H9 (cell line): ENCODE measurements at regions not wholly inside any gene's neighbourhood (a gene's known extent, or its start where the extent isn't known, plus 50 kb on each side); places are given as distances from the start of the nearest gene placed in this dataset.

Experiments used
- DNase-seq: peaks from one replicate; pipeline ENCODE4 v3.0.0-alpha.2; 2017
- H2AFZ ChIP-seq: one replicate; pipeline ENCODE4 v1.6.1; 2013; ENCODE audit warnings: mild to moderate bottlenecking, low read length, control low read depth, moderate library complexity
- H2AK5ac ChIP-seq: 2 replicates; pipeline ENCODE4 v1.6.1; 2013; ENCODE audit warnings: low read length, control low read depth, mixed read lengths; ENCODE audit not compliant: insufficient read length
- H2BK120ac ChIP-seq: one replicate; pipeline ENCODE4 v1.6.1; 2013; ENCODE audit warnings: low read depth, mild to moderate bottlenecking, low read length, control low read depth, inconsistent platforms; ENCODE audit not compliant: poor library complexity, severe bottlenecking
- H2BK12ac ChIP-seq: 2 replicates; pipeline ENCODE4 v1.6.1; 2013; ENCODE audit warnings: low read length, control low read depth, mixed read lengths, low read depth; ENCODE audit not compliant: insufficient read length
- H2BK15ac ChIP-seq: 2 replicates; pipeline ENCODE4 v1.6.1; 2013; ENCODE audit warnings: low read depth, low read length, control low read depth
- H2BK20ac ChIP-seq: one replicate; pipeline ENCODE4 v1.6.1; 2013; ENCODE audit warnings: low read depth, mild to moderate bottlenecking, low read length, control low read depth, inconsistent platforms; ENCODE audit not compliant: poor library complexity, severe bottlenecking
- H2BK5ac ChIP-seq: 2 replicates; pipeline ENCODE4 v1.6.1; 2013; ENCODE audit warnings: low read length, control low read depth, mixed read lengths; ENCODE audit not compliant: insufficient read length
- H3K14ac ChIP-seq: 2 replicates; pipeline ENCODE4 v1.6.1; 2013; ENCODE audit warnings: low read length, control low read depth; ENCODE audit not compliant: insufficient read depth
- H3K18ac ChIP-seq: 2 replicates; pipeline ENCODE4 v1.6.1; 2013; ENCODE audit warnings: low read depth, mild to moderate bottlenecking, mixed read lengths, low read length, control low read depth; ENCODE audit not compliant: insufficient read length
- H3K23ac ChIP-seq: 2 replicates; pipeline ENCODE4 v1.6.1; 2013; ENCODE audit warnings: low read length, control low read depth, mixed read lengths, low read depth; ENCODE audit not compliant: insufficient read length
- H3K23me2 ChIP-seq: 2 replicates; pipeline ENCODE4 v1.6.1; 2013; ENCODE audit warnings: low read depth, mild to moderate bottlenecking, mixed read lengths, low read length, control low read depth; ENCODE audit not compliant: insufficient read length, poor library complexity, severe bottlenecking
- H3K27ac ChIP-seq: 2 replicates; pipeline ENCODE4 v1.5.1; 2013; ENCODE audit warnings: low read length, control low read depth, mixed read lengths, low read depth; ENCODE audit not compliant: insufficient read length
- H3K27me3 ChIP-seq: 2 replicates; pipeline ENCODE4 v1.6.1; 2013; ENCODE audit warnings: low read length, control low read depth, inconsistent platforms; ENCODE audit not compliant: insufficient read depth
- H3K4ac ChIP-seq: 2 replicates; pipeline ENCODE4 v1.6.1; 2013; ENCODE audit warnings: low read depth, mild to moderate bottlenecking, control low read depth, inconsistent platforms, low read length, moderate library complexity
- H3K4me1 ChIP-seq: 2 replicates; pipeline ENCODE4 v1.6.1; 2013; ENCODE audit warnings: low read length, control low read depth, inconsistent platforms; ENCODE audit not compliant: insufficient read depth
- H3K4me2 ChIP-seq: 2 replicates; pipeline ENCODE4 v1.6.1; 2013; ENCODE audit warnings: low read length, control low read depth, mixed read lengths; ENCODE audit not compliant: insufficient read length, insufficient read depth
- H3K56ac ChIP-seq: 2 replicates; pipeline ENCODE4 v1.6.1; 2013; ENCODE audit warnings: low read depth, mild to moderate bottlenecking, mixed read lengths, low read length, control low read depth; ENCODE audit not compliant: insufficient read length
- H3K79me1 ChIP-seq: 2 replicates; pipeline ENCODE4 v1.6.1; 2013; ENCODE audit warnings: low read depth, mild to moderate bottlenecking, moderate library complexity, low read length, control low read depth, inconsistent platforms; ENCODE audit not compliant: insufficient read depth, poor library complexity, severe bottlenecking
- H3K79me2 ChIP-seq: 2 replicates; pipeline ENCODE4 v1.6.1; 2013; ENCODE audit warnings: low read length, control low read depth, inconsistent platforms; ENCODE audit not compliant: insufficient read depth
- H3K9ac ChIP-seq: 2 replicates; pipeline ENCODE4 v1.6.1; 2013; ENCODE audit warnings: low read length, control low read depth, mixed read lengths; ENCODE audit not compliant: insufficient read length; ENCODE audit errors: extremely low read depth
- H3K9me3 ChIP-seq: one replicate; pipeline ENCODE4 v1.6.1; 2013; ENCODE audit warnings: low read depth, low read length, inconsistent platforms; ENCODE audit not compliant: control insufficient read depth
- H3T11ph ChIP-seq: one replicate; pipeline ENCODE4 v1.6.1; 2013; ENCODE audit warnings: mild to moderate bottlenecking, low read length, control low read depth, inconsistent platforms
- H4K20me1 ChIP-seq: one replicate; pipeline ENCODE4 v1.6.1; 2013; ENCODE audit not compliant: control insufficient read depth, insufficient read length, insufficient read depth
- H4K5ac ChIP-seq: 2 replicates; pipeline ENCODE4 v1.6.1; 2013; ENCODE audit warnings: low read depth, mild to moderate bottlenecking, mixed read lengths, low read length, control low read depth; ENCODE audit not compliant: insufficient read length
- H4K8ac ChIP-seq: replicated peaks from 2 replicates; pipeline ENCODE4 v1.6.1; 2013; ENCODE audit warnings: low read length, control low read depth, mixed read lengths, low read depth; ENCODE audit not compliant: insufficient read length
- H4K91ac ChIP-seq: 2 replicates; pipeline ENCODE4 v1.6.1; 2013; ENCODE audit warnings: low read depth, mild to moderate bottlenecking, moderate library complexity, mixed read lengths, low read length, control low read depth; ENCODE audit not compliant: insufficient read length
- H3K27ac Mint-ChIP-seq, 3 experiments: 2 replicates in 2 of 3; 3 replicates in 1 of 3; pipeline ENCODE4 v1.8.0; 2020 to 2021; ENCODE audit warnings: mixed read lengths in 3 of 3, mild to moderate bottlenecking in 1 of 3, moderate library complexity in 1 of 3
- H3K27me3 Mint-ChIP-seq: 2 replicates; pipeline ENCODE4 v1.8.0; 2021; ENCODE audit warnings: low read depth, mild to moderate bottlenecking, moderate library complexity, mixed read lengths
- H3K36me3 Mint-ChIP-seq, 3 experiments: 2 replicates in 2 of 3; 3 replicates in 1 of 3; pipeline ENCODE4 v1.8.0; 2020 to 2021; ENCODE audit warnings: low read depth in 3 of 3, mixed read lengths in 3 of 3; ENCODE audit not compliant: insufficient read depth in 1 of 3
- H3K4me1 Mint-ChIP-seq, 2 experiments: 2 replicates each; pipeline ENCODE4 v1.8.0; 2020; ENCODE audit warnings: mixed read lengths in 2 of 2
- H3K4me3 Mint-ChIP-seq, 2 experiments: 2 replicates in 1 of 2; 3 replicates in 1 of 2; pipeline ENCODE4 v1.8.0; 2020 to 2021; ENCODE audit warnings: mild to moderate bottlenecking in 2 of 2, mixed read lengths in 2 of 2, moderate library complexity in 1 of 2
- H3K9me3 Mint-ChIP-seq, 2 experiments: 2 replicates in 1 of 2; 3 replicates in 1 of 2; pipeline ENCODE4 v1.8.0; 2020; ENCODE audit warnings: mild to moderate bottlenecking in 2 of 2, mixed read lengths in 2 of 2, moderate library complexity in 1 of 2
- WGBS: extraction: QIAGEN DNeasy Blood & Tissue Kit; methylation state at CpG from one replicate; pipeline ENCODE4 v1.1.7; 2013; ENCODE audit warnings: missing lambda C conversion rate, low lambda C conversion rate, mixed read lengths; ENCODE audit not compliant: insufficient read length; ENCODE audit errors: extremely low coverage; 5-methylcytosine and 5-hydroxymethylcytosine counted together
- TF ChIP-seq, protein P1 (sequence below): fragments of 200-600 bp; sonication (generic); conservative IDR thresholded peaks from 3 replicates; pipeline ENCODE4 v1.8.0; 2021; ENCODE audit warnings: antibody characterized with exemption, mild to moderate bottlenecking

GRCh38 chr15:95261546-95261945, 1030.2 kb downstream of the MCTP2 start:
- no peaks in the 10 kb centered on the region for H3K79me2 ChIP-seq
- H3K18ac ChIP-seq: no peak overlapping the region
- no peak overlapping the region for H3K27ac ChIP-seq
- no peak overlapping the region for H2BK20ac ChIP-seq
- H4K20me1 ChIP-seq: no peaks in the 10 kb centered on the region
- no CpG with 5 or more reads among the region's 3 CpGs for WGBS
- H3K23me2 ChIP-seq: no peaks in the 10 kb centered on the region
- no peak overlapping the region for H3K4ac ChIP-seq
- no peak overlapping the region for H3K9ac ChIP-seq
- no peaks in the 10 kb centered on the region for H3K79me1 ChIP-seq
- no peak overlapping the region for H3K56ac ChIP-seq
- H4K5ac ChIP-seq: no peak overlapping the region
- no peak overlapping the region for H2BK12ac ChIP-seq
- H3K4me1 Mint-ChIP-seq: peaks cover 6% of the 10 kb centered on the region in 2 experiments
- H3K4me1 ChIP-seq: no peaks in the 10 kb centered on the region
- H3K4me3 Mint-ChIP-seq: no peak overlapping the region
- TF ChIP-seq, protein P1, sequence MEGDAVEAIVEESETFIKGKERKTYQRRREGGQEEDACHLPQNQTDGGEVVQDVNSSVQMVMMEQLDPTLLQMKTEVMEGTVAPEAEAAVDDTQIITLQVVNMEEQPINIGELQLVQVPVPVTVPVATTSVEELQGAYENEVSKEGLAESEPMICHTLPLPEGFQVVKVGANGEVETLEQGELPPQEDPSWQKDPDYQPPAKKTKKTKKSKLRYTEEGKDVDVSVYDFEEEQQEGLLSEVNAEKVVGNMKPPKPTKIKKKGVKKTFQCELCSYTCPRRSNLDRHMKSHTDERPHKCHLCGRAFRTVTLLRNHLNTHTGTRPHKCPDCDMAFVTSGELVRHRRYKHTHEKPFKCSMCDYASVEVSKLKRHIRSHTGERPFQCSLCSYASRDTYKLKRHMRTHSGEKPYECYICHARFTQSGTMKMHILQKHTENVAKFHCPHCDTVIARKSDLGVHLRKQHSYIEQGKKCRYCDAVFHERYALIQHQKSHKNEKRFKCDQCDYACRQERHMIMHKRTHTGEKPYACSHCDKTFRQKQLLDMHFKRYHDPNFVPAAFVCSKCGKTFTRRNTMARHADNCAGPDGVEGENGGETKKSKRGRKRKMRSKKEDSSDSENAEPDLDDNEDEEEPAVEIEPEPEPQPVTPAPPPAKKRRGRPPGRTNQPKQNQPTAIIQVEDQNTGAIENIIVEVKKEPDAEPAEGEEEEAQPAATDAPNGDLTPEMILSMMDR: no peak
- no peak overlapping the region for H3T11ph ChIP-seq
- no peaks in the 10 kb centered on the region for H3K9me3 ChIP-seq
- no peak overlapping the region for H4K8ac ChIP-seq
- no peak overlapping the region for H2AK5ac ChIP-seq
- no peak overlapping the region for H3K14ac ChIP-seq
- DNase-seq: no peak
- H2BK15ac ChIP-seq: no peak overlapping the region
- no peak overlapping the region for H2BK5ac ChIP-seq
- no peaks in the 10 kb centered on the region for H3K9me3 Mint-ChIP-seq
- H3K23ac ChIP-seq: no peak overlapping the region
- no peak overlapping the region for H2AFZ ChIP-seq
- no peak overlapping the region for H4K91ac ChIP-seq
- no peak overlapping the region for H2BK120ac ChIP-seq
- no peak overlapping the region for H3K27ac Mint-ChIP-seq
- no peaks in the 10 kb centered on the region for H3K27me3 Mint-ChIP-seq
- no peak overlapping the region for H3K4me2 ChIP-seq
- H3K36me3 Mint-ChIP-seq: no peaks in the 10 kb centered on the region
- no peaks in the 10 kb centered on the region for H3K27me3 ChIP-seq
